Esophagus squamous epithelium (tissue), 4 donors: ENCODE measurements at regions not wholly inside any gene's neighbourhood (a gene's known extent, or its start where the extent isn't known, plus 50 kb on each side); places are given as distances from the start of the nearest gene placed in this dataset.

Source experiments
- CTCF ChIP-seq, 6 experiments: fragments of 450-650 bp in 4 of 6; fragments of 200-600 bp in 2 of 6; sonication (generic) in 2 of 6; IDR thresholded peaks; one replicate each; pipeline ENCODE4 v1.5.1; 2016 to 2019; ENCODE audit warnings: antibody characterized with exemption in 6 of 6, mild to moderate bottlenecking in 4 of 6, moderate library complexity in 4 of 6
- POLR2A ChIP-seq, 4 donors: fragments of 450-650 bp; IDR thresholded peaks; one replicate each; pipeline ENCODE4 v1.6.1; 2017; ENCODE audit warnings: antibody characterized with exemption in 4 of 4, mild to moderate bottlenecking in 4 of 4, moderate library complexity in 3 of 4

- TF ChIP-seq CTCF (IDR thresholded peaks at IDR 0.05) = no peak
- TF ChIP-seq POLR2A (IDR thresholded peaks at IDR 0.05) = no peak
Measured at GRCh38 chr14:103250181-103250580, 83.9 kb upstream of the EIF5 start.
